ENCODE measurements at regions not wholly inside any gene's neighbourhood (a gene's known extent, or its start where the extent isn't known, plus 50 kb on each side); places are given as distances from the start of the nearest gene placed in this dataset.

DNA sequence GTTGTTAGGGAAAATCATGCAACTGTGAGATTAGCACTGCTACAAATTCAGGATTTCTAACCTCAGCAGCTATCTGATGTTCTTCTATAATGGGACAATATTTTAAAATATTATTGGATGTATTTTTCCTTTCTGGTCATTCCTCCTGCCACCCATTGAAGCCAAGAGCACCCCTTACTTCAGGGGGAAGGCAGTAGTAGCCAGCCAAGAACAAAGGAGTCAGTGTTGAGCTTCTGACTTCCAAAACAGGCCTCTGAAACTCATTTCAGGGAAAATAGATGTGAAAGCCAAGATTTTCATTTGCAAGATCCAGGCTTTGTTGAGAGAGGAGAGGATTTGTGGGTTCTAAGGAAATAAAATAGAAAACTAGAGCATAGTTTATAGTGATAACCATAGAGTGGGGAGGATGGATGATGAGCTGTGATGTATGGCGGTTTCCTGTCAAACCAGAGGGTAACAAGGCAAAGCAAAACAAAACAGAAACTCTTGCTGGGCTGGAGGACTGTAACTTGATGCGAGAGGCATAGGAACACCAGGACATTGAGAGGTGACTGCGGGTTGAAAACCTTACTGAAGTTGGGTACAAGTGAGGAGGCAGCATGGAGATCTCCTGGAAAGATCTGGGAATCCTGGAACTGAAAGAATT, 173.7 kb upstream of the LEF1 start:
- in situ Hi-C loops (cut with HindIII; ENCODE audit: low sequenced_read_pairs) = no loop called here

DNA sequence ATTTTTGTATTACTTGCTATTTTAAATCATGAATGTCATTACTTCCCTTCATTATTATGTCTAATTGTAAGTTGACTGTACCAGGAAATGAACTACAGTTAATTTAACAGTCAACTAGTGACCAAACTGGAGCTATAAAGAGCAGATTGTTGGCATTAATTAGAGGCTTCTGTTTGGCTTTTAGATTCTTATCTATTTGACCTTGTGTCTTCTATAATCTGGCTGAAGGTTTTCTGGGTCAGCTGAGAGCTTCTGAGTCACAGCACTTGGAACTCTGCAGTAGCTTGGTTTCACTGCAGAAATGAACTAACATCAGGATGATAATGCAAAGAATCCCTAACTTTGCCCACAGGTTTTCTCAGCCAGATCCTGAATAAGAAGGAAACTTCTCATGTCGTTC, 169.2 kb upstream of the LEF1 start:
- in situ Hi-C loops (cut with HindIII; ENCODE audit: low sequenced_read_pairs) = no loop called here

DNA sequence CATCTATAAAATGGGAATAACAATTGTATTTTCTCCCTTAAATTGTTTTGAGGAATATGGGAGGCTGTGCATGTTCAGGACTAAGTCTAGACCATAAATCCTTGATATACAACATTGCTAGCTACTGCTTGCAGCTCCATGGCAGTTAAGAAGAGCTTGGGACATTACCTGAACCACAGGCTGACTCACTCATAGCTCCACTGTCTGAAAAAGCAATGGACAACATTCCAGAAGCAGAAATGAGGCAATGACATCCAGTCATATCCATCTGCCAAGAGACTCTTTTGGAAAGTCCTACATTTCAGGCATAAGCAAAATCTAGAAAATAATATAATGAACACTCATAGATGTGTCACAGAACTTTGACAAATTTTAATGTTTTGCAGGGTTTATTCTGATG, 167.3 kb upstream of the LEF1 start:
- in situ Hi-C loops (cut with HindIII; ENCODE audit: low sequenced_read_pairs) = no loop called here

DNA sequence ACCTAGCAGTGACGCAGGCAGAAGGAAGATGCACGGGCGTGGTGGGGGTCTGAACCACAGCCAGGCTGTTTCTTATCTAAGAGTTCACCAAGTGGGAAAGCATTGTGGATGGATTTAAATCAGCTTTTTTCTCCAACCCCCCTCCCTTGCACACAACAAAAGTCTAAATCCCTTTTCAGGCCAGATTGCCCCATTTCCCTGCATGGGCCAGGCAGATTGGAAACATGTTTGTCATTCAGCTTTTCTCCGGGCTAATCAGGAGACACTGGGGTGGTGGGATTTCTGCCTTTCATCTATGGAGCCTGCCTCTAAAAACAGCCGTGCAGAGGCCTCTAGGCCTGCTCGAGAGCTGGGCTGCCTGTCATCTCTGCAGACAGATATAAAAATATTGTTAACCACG, 166.3 kb upstream of the LEF1 start:
- in situ Hi-C loops (cut with HindIII; ENCODE audit: low sequenced_read_pairs) = no loop called here

DNA sequence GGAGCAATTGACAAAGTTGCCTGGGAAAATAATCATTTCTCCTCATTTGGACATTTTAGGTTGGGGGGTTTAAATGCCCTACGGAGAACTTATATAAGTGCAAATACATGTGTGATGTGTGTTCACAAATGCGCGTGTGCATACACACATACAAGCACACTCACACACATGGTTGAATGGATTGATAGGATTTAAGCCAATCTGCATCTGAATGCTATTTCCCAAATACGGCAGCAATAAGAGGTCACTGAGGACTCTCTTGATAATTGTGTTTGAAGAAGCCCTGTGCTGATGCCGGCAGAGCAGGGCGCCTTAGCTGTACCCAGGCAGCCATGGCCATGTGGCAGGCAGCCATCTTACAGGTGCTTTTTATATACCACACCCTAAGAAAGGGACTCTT, 165.3 kb upstream of the LEF1 start:
- in situ Hi-C loops (cut with HindIII; ENCODE audit: low sequenced_read_pairs) = no loop called here

DNA sequence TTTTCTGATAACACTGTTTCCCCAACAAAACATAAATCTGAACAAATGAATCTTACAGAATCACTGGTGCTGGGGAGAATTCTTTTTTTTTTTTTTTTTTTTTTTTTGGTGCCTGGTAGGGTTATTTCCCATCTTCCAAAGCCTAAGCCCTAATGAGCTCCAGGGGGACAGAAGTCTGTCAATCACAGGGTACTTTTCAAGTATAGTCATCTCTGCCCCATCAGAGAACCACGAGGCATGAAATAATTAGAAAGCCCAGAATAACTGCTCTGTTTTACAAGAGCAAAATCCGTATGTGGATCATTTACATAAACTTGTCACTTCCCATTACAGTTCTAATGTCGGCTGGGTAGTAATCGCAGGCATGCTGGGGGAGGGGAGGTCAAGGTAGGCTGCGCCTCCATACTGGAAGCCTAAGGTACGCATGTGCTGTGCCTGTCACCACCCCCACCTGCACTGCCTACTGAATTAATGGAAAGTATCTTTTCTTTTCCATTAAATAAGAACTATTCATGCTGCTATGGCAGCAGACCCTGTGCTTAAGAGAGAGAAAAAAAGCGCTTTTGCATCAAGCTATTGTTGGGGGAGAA, 164.7 kb upstream of the LEF1 start:
- in situ Hi-C loops (cut with HindIII; ENCODE audit: low sequenced_read_pairs) = no loop called here

DNA sequence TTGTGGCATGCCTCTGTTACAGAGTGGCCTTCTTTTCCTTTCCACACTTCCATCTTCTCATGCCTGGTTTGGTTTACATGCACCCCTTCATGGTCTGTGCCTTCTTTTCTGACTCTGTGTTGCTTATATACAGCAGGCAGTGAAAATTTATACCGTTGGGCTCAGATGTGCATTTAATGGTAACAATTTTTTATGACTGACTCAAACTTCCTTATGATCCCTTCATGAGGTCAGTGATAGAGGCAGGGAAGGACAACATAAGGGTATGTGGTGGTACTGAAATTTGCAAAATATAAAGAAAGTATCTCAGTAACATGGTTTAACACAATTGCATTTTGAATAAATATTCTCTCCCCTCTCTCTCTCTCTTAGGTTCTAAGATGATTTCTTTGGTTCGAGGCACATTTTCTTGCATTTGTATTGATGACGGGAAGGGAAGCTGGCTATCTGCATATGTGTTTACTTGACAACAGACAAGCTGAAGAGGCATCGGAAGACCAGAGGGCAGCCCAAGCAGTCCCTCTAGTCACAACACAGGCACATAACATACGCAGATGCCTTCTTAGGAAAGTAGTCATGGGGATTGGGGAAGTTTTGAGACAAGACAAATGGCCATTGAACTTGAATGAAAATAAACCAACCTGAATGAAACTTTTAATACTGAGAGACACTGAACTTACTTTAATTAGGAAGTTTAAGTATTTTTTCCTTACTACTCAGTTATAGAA, 163.3 kb upstream of the LEF1 start:
- in situ Hi-C loops (cut with HindIII; ENCODE audit: low sequenced_read_pairs) = no loop called here

DNA sequence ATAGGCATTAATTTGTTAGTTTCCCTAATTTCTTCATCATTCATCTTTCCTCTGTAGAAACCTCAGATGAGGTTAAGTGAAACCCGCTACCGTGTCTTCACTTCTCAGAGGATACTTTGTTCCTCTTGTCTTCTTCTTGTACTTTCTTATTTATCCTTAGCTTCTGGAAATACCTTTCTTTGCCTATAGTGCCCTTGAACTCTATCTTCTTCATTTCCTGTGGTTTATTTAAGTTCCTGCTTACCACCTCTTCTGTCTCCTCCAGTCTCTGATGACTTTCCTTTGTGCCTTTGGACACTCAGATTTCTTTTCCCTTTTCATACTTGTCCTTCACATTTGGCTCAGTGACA, 159.6 kb upstream of the LEF1 start:
- in situ Hi-C loops (cut with HindIII; ENCODE audit: low sequenced_read_pairs) = no loop called here

DNA sequence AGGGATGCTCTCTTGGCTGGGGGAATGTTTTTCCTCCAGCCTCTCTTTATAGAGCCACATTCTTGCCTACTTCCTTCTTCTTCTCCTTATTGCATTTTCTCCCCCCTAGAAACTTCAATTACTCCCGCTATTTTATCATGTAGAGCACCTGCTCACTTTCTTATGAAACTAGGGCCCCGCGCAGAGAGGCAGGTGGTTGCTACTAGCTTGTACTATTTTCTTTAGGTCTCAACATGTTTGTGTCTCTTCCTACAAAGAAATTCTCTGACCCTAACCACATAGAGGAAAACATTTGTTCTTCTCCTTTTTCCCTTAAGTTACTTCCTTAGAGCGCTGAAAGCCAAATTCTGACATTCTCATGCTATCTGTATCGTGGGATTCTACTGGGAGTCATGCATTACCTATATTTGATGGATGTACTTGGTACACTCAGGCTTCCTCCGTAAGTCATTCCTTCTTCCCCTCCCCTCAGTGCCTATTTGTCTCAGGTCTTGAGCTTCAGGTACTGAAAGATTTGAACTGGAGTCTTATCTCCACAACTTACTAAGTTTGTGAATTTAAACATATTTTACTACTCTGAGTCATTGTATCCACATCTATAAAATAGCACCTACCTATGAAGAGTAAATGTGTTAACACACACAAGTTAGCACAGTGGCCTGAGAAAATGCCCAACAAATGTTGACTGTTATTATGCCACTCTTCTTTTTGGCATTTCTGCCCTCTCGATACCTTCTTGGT, 159.1 kb upstream of the LEF1 start:
- in situ Hi-C loops (cut with HindIII; ENCODE audit: low sequenced_read_pairs) = no loop called here

DNA sequence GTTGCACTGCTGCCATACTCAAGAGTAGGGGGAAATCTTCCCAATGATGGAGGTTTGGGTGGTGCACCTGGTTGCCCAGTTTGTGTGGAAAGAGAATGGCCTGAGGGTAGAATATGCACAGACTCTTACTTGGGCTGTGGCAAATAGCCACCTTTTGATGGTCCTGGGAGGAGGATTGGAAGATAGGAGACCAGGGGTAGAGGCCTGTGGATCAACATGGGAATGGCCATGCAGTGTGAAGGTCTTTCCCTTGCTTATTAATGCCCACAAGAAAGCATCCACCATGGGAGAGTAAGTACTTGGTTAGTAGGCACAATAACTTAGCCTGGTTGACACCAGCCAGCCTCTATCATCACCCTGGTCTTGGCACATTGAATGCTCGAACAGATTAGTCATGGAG, 156.8 kb upstream of the LEF1 start:
- in situ Hi-C loops (cut with HindIII; ENCODE audit: low sequenced_read_pairs) = no loop called here

DNA sequence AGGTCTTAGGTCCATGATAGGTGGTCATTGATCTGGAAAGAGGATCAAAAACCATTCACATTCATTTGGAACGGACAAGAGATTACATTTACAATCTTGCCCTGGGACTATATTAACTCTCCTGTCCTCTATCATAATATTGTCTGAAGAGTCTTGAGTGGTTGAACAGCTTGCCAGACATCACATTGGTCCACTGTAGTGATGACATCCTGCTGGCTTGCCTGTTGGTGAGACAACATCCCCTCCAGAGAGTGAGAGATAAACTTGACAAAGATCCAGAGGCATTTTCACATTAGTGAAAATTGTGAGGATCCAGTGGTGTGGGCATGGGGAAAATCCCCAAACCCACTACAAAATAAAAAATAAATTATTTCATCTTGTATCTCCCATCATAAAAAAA, 155.7 kb upstream of the LEF1 start:
- in situ Hi-C loops (cut with HindIII; ENCODE audit: low sequenced_read_pairs) = no loop called here

DNA sequence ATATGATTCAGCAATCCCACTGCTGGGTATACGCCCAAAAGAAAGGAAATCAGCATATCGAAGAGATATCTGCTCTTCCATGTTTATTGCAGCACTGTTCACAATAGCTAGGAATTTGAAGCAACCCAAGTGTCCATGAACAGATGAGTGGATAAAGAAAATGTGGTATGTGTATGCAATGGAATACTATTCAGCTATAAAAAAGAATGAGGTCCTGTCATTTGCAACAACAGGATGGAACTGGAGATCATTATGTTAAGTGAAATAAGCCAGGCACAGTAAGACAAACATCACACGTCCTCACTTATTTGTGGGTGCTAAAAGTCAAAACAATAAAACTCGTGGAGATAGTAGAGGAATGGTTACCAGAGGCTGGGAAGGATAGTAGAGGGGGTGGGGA, 153.8 kb upstream of the LEF1 start:
- in situ Hi-C loops (cut with HindIII; ENCODE audit: low sequenced_read_pairs) = no loop called here

DNA sequence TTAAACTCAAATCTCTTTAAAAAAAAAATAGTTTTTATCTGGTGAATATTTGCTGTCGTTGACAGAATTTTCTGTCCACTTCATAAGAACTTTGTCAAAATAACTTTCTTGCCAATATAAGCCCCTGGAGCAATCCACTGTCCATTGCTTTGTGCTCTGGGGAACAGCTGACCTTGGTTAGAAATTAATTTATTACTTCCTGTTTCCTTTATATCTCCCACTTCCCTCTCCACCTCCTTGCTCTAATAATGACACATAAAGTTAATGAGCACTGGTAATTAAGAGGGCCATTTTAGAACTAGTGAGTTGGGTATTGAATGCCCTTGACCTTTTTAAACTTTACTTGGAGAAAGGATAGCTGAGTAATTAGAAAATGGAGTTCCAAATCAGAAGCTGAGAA, 151.3 kb upstream of the LEF1 start:
- in situ Hi-C loops (cut with HindIII; ENCODE audit: low sequenced_read_pairs) = no loop called here

DNA sequence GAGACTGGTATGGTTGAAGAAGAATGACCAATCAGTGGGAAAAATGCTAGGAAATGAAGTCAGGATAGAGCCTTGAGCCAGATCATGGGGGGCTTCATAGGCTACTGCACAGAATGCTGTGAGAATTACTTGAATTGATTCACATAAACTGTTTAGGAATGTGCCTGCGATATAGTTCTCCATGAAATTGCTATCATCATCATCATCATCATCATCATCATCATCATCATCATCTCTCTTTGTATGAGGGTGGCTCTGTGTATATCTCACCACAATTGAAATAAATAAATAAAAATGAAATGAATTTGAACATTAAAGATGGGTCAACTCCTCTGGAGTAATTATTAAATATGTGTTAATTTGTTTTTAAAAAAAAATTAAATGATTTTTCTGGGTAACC, 148.6 kb upstream of the LEF1 start:
- in situ Hi-C loops (cut with HindIII; ENCODE audit: low sequenced_read_pairs) = loop anchor here (5.0 kb wide), 1 partner anchor 90 kb away; no protein-coding TSS in a partner anchor

DNA sequence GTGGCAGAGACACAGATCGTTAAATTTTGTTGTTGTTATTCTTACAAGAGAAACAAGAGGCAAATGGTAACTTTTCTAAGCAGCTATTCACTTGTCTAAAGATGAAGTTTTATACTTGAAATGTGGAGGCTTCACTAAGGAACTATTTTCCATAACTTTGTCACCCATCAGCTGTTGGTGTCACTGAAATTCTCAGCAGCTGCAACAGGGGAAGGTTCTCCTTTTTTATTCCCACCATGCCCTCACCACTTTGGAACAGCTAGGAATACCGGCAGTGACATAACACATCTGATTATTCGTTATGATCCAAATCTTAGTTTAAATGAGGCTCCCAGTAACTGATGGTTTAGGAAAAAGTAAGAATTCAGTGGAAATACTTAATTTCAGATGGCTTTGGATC, 147.0 kb upstream of the LEF1 start:
- in situ Hi-C loops (cut with HindIII; ENCODE audit: low sequenced_read_pairs) = loop anchor here (5.0 kb wide), 1 partner anchor 88 kb away; no protein-coding TSS in a partner anchor

DNA sequence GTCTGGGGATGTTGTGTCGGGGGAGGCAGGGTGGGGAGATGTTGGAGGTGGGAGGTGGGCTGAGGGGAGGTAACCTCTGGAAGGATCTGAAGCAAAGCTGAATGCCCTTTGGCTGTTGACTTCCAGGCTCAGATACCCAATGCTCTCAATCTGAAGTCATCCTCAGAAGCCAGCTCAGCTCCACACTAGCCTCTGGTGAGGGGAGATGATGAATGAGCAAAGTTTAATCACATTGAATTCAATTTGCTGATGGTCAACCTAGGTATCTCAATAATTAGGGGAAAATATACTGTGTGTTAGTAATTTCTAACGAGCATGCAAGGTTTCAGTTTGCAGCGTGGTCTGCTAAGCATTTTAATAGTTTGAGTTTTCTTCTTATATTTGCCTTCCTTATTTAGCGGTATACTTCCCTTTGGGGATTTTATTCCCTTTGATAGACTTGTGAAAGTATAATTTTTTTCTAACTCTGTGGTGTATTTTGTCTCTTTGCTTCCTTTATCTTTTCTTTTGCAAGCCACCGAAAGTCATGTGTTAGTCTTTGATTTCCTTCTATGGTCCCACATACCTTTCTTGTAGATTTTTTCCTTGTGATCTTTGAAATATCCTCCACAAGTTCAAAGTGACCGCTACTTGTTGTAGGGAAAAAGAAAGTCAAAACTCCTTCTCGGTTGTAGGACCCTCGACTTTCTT, 146.3 kb upstream of the LEF1 start:
- in situ Hi-C loops (cut with HindIII; ENCODE audit: low sequenced_read_pairs) = loop anchor here (5.0 kb wide), 1 partner anchor 88 kb away; no protein-coding TSS in a partner anchor

DNA sequence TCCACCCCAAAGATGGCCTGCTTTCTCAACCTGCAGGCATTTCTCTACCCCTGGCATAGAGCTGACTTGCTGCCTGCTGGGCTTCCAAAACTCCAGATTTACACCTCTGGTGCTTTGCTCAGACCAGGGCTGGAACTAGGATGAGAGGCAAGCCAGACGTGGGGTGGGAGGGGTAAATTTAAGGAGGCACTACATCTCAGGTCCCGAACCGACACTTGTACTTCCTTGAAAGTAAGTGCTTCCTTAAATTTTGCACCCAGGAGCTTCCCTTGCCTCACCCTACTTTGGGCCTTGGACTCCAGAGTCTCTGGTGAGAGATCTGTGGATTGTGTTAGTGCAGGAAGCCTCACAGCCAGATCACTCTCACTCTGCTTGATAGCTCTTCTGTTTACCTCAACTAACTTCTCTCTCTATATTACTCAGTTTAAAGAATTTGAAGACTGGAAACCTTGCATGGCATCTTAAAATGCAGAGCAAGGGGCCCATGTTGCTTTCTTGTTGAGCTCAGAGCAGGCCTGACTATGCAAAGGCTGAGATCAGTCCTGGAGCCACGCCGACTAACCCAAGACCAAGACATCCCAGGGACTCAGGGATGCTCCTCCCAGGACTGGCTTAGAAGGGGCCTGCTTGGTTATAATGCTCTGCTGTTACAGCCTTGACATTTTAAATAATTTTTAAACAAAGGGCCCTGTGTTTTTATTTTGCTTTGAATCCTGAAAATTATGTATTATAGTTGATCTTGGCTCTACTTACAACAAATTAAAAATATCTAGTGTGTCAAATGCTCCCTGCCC, 145.0 kb upstream of the LEF1 start:
- in situ Hi-C loops (cut with HindIII; ENCODE audit: low sequenced_read_pairs) = no loop called here

DNA sequence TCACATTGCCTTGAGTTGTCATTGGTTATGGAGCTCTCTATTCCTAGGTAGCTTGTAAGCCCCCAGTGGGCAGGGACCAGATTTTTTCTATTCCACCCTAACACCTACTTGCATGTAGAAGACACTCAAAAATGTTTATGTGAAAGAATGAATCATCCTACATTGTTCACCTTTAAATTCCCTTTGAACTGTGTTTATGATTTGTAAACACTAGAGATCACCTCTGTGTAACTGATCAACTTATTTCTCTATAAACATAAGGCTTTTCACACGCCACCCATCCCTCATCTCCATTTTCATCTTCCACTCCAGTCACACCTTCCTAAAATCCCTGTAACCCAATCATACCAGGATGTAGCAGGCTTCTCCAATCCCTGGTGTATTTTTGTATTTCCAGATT, 142.6 kb upstream of the LEF1 start:
- in situ Hi-C loops (cut with HindIII; ENCODE audit: low sequenced_read_pairs) = no loop called here

DNA sequence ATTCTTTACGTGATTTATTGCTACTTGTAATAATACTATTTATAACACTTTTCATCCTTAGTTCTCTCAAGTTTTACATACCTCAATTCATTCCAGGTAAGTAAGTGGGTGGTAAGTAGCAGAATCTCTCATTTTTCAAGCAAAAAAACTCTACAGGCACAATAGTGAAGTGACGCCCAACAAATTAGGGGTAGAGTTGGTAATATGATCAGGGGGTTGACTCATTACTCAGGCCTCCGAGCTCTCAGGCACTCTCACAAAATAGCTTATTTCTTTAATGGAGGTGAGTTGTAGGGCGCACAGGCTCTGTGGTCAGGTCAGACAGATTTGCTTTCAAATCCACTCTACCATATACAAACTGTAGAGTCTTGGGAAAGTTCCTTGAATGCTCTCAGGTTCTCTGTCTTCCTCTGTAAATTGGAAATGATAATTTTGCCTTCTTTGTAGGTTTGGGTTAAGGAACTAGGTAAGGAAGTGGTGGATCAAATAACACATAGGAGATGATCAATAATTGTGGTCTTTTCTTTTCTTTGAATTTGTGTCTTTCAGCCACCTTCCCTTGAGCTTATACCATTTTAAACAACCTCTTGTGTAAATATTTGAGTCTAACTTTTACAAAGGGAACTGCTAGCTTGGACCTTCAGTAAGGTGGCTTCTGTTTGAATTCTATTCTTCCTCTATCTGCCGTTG, 134.9 kb upstream of the LEF1 start:
- in situ Hi-C loops (cut with HindIII; ENCODE audit: low sequenced_read_pairs) = no loop called here
